IMR-90 (cell line): ENCODE measurements at regions not wholly inside any gene's neighbourhood (a gene's known extent, or its start where the extent isn't known, plus 50 kb on each side); places are given as distances from the start of the nearest gene placed in this dataset.
"Not testable (repeated sequence)": the region's sequence is repeated elsewhere in the genome, so short reads cannot be mapped to it uniquely, and the experiment has no call there.

Experiments
- ATAC-seq: fragments of 200-7000 bp; cut with Tn5 transposase; 2 replicates; pipeline ENCODE4 v1.9.1; 2020; ENCODE audit warnings: low read depth, mild to moderate bottlenecking, moderate library complexity
- BruUV-seq: library from RNA; stranded (reverse); fragments of 400-500 nt; replicated peaks from 2 replicates; lab custom pipeline; 2021; lab: Mats Ljungman, UMichigan
- CTCF ChIA-PET: fragments of 300-600 bp; formaldehyde crosslinking; extraction: SDS; loops from one replicate; lab custom pipeline; 2021; ENCODE audit warnings: antibody characterized with exemption; lab: Yijun Ruan, JAX
- POLR2A ChIA-PET: fragments of 300-600 bp; sonication (Branson Sonifier 250); formaldehyde crosslinking; loops from one replicate; lab custom pipeline; 2022; ENCODE audit warnings: antibody characterized with exemption; ENCODE audit not compliant: unreplicated experiment; lab: Charles Lee
- DNase-seq: peaks from one replicate; pipeline ENCODE4 v3.0.0; 2013
- H2AFZ ChIP-seq: replicated peaks from 2 replicates; pipeline ENCODE3; 2013; ENCODE audit warnings: low read length, mild to moderate bottlenecking; ENCODE audit not compliant: poor library complexity
- H2AK5ac ChIP-seq: 2 replicates; pipeline ENCODE4 v1.6.1; 2013; ENCODE audit warnings: low read depth, low read length, inconsistent platforms
- H2AK9ac ChIP-seq: replicated peaks from 2 replicates; pipeline ENCODE3; 2013; ENCODE audit warnings: mild to moderate bottlenecking, low read depth, low read length, moderate library complexity; ENCODE audit not compliant: poor library complexity
- H2BK120ac ChIP-seq: 2 replicates; pipeline ENCODE4 v1.6.1; 2013; ENCODE audit warnings: low read depth, low read length, inconsistent platforms
- H2BK15ac ChIP-seq: 3 replicates; pipeline ENCODE4 v1.6.1; 2013; ENCODE audit warnings: low read depth, low read length, inconsistent platforms
- H2BK20ac ChIP-seq: 2 replicates; pipeline ENCODE4 v1.6.1; 2013; ENCODE audit warnings: low read depth, mild to moderate bottlenecking, inconsistent platforms, low read length, moderate library complexity
- H2BK5ac ChIP-seq: 2 replicates; pipeline ENCODE4 v1.6.1; 2013; ENCODE audit warnings: mild to moderate bottlenecking, low read depth, low read length, inconsistent platforms; ENCODE audit not compliant: poor library complexity, severe bottlenecking
- H3K14ac ChIP-seq: replicated peaks from 2 replicates; pipeline ENCODE4 v1.6.1; 2013; ENCODE audit warnings: low read depth, low read length, inconsistent platforms
- H3K18ac ChIP-seq: 2 replicates; pipeline ENCODE4 v1.6.1; 2013; ENCODE audit warnings: low read depth, low read length, control low read depth
- H3K23ac ChIP-seq: 2 replicates; pipeline ENCODE4 v1.6.1; 2013; ENCODE audit warnings: low read depth, low read length, inconsistent platforms
- H3K27ac ChIP-seq: 2 replicates; pipeline ENCODE4 v1.5.1; 2013; ENCODE audit warnings: mild to moderate bottlenecking, control low read depth, low read length; ENCODE audit not compliant: insufficient read depth
- H3K27me3 ChIP-seq: 2 replicates; pipeline ENCODE4 v1.6.1; 2013; ENCODE audit warnings: low read length; ENCODE audit not compliant: control insufficient read depth, insufficient read depth
- H3K36me3 ChIP-seq: 2 replicates; pipeline ENCODE4 v1.6.1; 2013; ENCODE audit warnings: low read length, mixed read lengths; ENCODE audit not compliant: control insufficient read depth, insufficient read depth
- H3K4ac ChIP-seq: 2 replicates; pipeline ENCODE4 v1.6.1; 2013; ENCODE audit warnings: low read depth, low read length, inconsistent platforms
- H3K4me1 ChIP-seq: 2 replicates; pipeline ENCODE4 v1.6.1; 2013; ENCODE audit warnings: low read length, mixed read lengths; ENCODE audit not compliant: control insufficient read depth, insufficient read depth
- H3K4me2 ChIP-seq: 2 replicates; pipeline ENCODE4 v1.6.1; 2013; ENCODE audit warnings: low read depth, mild to moderate bottlenecking, control low read depth, low read length, moderate library complexity
- H3K4me3 ChIP-seq: 2 replicates; pipeline ENCODE4 v1.5.1; 2013; ENCODE audit warnings: low read depth, mild to moderate bottlenecking, control low read depth, low read length, moderate library complexity; ENCODE audit not compliant: insufficient read depth
- H3K56ac ChIP-seq: 2 replicates; pipeline ENCODE4 v1.6.1; 2013; ENCODE audit warnings: low read length, inconsistent platforms; ENCODE audit not compliant: insufficient read depth; ENCODE audit errors: extremely low read depth
- H3K79me1 ChIP-seq, 2 experiments: 2 replicates each; pipeline ENCODE4 v1.6.1; 2013; ENCODE audit warnings: low read length in 2 of 2, inconsistent platforms in 1 of 2, low read depth in 1 of 2
- H3K9ac ChIP-seq: 2 replicates; pipeline ENCODE4 v1.6.1; 2013; ENCODE audit warnings: low read depth, low read length, control low read depth
- H3K9me1 ChIP-seq: 2 replicates; pipeline ENCODE4 v1.6.1; 2013; ENCODE audit warnings: low read length, inconsistent platforms; ENCODE audit not compliant: insufficient read depth
- H3K9me3 ChIP-seq: 2 replicates; pipeline ENCODE4 v1.6.1; 2013; ENCODE audit warnings: low read length; ENCODE audit not compliant: control insufficient read depth, insufficient read depth
- H4K20me1 ChIP-seq: 2 replicates; pipeline ENCODE4 v1.6.1; 2013; ENCODE audit warnings: low read length, inconsistent platforms; ENCODE audit not compliant: insufficient read depth
- H4K5ac ChIP-seq: 2 replicates; pipeline ENCODE4 v1.6.1; 2013; ENCODE audit warnings: mild to moderate bottlenecking, low read depth, low read length, control low read depth
- H4K8ac ChIP-seq, 2 experiments: 2 replicates each; pipeline ENCODE4 v1.6.1; 2013; ENCODE audit warnings: low read depth in 2 of 2, low read length in 2 of 2, control low read depth in 1 of 2, inconsistent platforms in 1 of 2
- H4K91ac ChIP-seq: 2 replicates; pipeline ENCODE4 v1.6.1; 2013; ENCODE audit warnings: low read depth, low read length, inconsistent platforms; ENCODE audit not compliant: insufficient read depth
- WGBS, 2 experiments: methylation state at CpG; one replicate each; pipeline versions ENCODE4 v1.1.5 to v1.1.7; 2013; ENCODE audit warnings: missing lambda C conversion rate in 2 of 2; ENCODE audit not compliant: insufficient read length in 1 of 2; ENCODE audit errors: extremely low coverage in 2 of 2; 5-methylcytosine and 5-hydroxymethylcytosine counted together
- dilution Hi-C: fragments of 300-500 bp; cut with HindIII; formaldehyde crosslinking; loops from one replicate; pipeline ENCODE4 v1.14.3; 2018; ENCODE audit warnings: low sequenced_read_pairs; ENCODE audit not compliant: unreplicated experiment
- in situ Hi-C: fragments of 300-500 bp; cut with MboI; formaldehyde crosslinking; loops from 3 replicates; pipeline ENCODE4 v1.14.3; 2019; ENCODE audit warnings: low sequenced_read_pairs, inconsistent platforms, mixed read lengths
- intact Hi-C: fragments of 100-400 bp; cut with micrococcal nuclease; formaldehyde crosslinking; loops from 2 replicates; pipeline ENCODE4 v1.10.0; 2022

- H3K56ac ChIP-seq, H2BK5ac ChIP-seq, H3K4me1 ChIP-seq, H2AFZ ChIP-seq, H3K9me3 ChIP-seq, H3K9me1 ChIP-seq, H4K91ac ChIP-seq, DNase-seq, H3K79me1 ChIP-seq, H3K18ac ChIP-seq, H3K14ac ChIP-seq, H3K4me3 ChIP-seq, H3K27me3 ChIP-seq, H4K20me1 ChIP-seq, POLR2A ChIA-PET, H3K9ac ChIP-seq, BruUV-seq, H3K23ac ChIP-seq, CTCF ChIA-PET, H3K4me2 ChIP-seq, H2AK9ac ChIP-seq, in situ Hi-C loops, H3K36me3 ChIP-seq, ATAC-seq, H4K5ac ChIP-seq, H3K27ac ChIP-seq, intact Hi-C loops, H2BK15ac ChIP-seq, dilution Hi-C loops: not testable (repeated sequence)
- Histone ChIP-seq H2AK5ac (0 out of 2 replicates have a peak overlapping the region, but pooled peaks have one; percentile 35), H2BK20ac (peak overlapping the region; percentile 57; the same call in 1 of the 2 replicates), H4K8ac (peak overlapping the region in 1 of 2 experiments; percentile 40; a peak in 1 of 4 replicates), H3K4ac (0 out of 2 replicates have a peak overlapping the region, but pooled peaks have one; percentile 78), H2BK120ac (peak overlapping the region; percentile 69; the same call in 1 of the 2 replicates)
- WGBS, 2 experiments: 100% methylated on average over 3 of the region's 8 CpGs; no CpG with 5 or more reads in 1 of the 2 experiments
Measured at GRCh38 chr17:31630866-31631265, 228.2 kb downstream of the COPRS start.
